NOMO-1 (cell line): ENCODE measurements at regions not wholly inside any gene's neighbourhood (a gene's known extent, or its start where the extent isn't known, plus 50 kb on each side); places are given as distances from the start of the nearest gene placed in this dataset.
"Not testable (repeated sequence)": the region's sequence is repeated elsewhere in the genome, so short reads cannot be mapped to it uniquely, and the experiment has no call there.

Source experiments
- DNase-seq, 2 experiments: peaks; one replicate each; lab custom pipeline; 2025; ENCODE audit not compliant: unreplicated experiment in 2 of 2; lab: John Stamatoyannopoulos, UW

DNA sequence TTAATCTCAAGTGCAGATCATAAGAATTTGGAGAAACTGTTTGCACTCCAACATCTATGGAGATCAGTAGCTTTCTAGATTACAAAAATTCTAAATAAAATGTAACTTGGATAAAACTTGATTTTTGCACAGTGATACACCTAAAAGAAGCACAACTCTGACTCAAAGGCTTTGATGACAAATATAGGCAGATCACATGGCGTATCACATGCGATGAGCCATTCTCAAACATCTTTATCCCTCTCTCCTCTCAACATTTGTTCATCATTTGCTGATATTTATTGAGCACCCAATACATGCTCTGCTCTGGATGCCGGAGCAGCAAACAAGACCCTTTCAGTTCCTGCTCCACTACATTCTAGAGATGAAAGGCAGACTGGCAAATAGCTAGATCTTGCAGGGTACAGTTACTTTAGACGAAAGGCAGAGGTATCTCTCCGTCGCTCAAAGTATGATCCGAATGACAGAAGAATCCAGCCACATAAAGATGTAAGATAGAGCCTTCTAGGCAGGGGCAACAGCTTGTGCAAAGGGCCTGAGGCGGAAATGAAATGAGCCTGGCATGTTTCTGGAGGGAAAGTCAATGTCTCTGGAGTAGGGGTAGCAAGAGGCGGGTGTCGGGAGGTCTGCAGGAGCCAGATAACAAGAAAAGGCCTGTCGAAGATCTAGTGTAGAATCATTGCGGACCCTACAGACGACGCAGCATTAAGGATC, 145.8 kb upstream of the ERRFI1 start:
- DNase-seq = no peak

DNA sequence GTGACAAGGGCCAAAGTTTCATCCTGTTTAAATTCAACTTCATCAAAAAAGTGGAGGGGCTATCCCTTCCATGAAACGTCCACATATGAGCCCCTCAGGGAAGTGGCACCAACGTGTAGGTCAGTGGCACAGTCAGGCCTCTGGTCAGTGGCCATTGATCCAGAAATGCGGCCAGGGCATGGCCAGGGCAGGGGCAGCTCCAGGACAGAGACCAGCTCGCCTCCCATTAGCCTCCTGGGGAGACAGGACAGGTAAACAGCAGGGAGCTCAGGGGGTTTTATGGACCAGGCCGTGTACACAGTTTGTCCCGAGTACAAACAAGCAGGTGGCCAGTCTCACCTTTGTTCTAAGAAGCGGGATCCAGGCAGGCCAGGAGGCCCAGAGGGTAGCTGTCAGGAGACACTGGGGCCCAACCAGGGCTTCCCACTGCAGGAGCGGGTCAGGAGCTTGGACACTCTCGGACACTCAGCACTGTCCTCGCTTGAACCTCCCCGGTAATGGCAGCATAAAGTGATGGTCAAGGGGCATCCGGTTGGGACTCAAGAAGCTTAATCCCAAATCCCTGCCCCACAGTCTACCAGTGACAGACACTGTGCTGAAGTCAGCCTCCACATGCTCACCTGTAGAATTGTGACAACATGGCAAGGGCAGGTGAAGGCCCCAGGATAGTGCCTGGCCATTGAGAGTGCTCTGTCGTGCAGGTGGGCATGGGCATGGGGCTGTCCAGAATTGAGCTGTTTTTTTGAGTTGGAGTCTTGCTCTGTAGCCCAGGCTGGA, 144.1 kb upstream of the ERRFI1 start:
- no peak for DNase-seq

DNA sequence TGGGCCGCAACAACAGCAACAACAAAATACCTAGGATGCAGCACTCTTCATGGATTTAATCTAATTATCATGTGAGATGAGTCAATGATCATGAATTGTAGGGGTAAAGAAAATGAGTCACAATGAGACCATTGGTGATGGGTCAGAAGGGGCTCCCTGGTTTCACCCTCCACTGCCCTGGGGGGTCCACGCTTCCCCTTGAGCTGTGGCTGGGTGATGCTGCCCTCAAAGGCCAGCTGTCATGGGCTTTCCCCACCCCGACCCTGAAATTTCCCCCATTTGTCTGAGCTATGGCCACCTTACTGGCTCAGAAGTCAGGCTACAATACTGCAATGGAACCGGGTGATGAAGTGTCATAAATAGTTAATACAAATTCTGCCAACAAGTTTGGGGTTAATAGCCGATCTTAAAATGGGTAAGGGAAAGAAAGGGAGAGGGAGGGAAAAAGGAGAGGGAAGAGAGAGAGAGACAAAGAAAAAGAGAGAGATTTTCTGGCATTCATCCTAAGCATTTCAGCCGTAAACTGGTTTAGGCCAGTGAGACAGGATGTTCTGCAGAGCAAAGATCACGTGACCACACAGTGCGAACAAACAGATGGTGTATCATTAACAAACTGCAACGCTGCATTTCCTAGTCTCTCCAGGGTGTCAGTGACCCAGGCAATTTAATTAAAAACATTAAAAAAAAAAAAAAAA, 143.4 kb upstream of the ERRFI1 start:
- no peak for DNase-seq

DNA sequence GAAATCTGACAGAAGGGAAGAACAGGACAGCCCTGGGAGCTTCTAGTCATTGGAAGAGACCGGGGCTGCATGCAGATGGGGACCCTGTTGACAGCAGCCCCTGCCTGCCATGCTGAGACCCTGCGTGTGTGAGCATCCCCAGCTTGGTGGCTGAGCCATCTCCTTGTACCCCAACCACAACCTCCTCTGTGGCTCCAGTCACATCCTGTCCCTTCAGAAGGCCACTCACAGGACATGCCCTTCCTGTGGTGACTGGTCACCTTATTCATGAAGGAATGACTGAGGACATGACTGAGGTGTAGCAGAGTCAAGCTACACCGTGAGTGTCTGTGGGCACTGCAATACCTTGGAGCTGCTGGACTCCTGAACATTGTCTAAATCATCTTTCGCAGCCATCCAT, 141.8 kb upstream of the ERRFI1 start:
- no peak for DNase-seq

DNA sequence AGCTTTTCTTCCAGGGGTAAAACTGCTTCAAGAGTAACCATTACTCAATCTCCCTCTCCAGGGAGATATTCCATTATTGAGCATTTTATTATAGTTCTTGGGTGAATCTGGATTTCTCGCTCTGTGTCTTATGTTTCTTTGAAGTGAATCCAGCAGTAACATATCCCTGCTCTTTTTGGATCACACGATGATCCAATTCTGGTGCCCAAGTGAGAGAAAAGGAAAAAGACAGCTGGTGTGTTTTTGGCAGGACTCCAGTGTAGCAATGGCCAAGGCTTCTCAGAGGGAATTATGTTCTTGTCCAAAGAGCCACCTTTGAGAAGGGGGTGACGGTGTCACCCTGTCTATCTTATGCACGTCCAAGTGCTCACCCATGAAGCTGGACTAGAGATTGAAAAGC, 140.3 kb upstream of the ERRFI1 start:
- no peak for DNase-seq

DNA sequence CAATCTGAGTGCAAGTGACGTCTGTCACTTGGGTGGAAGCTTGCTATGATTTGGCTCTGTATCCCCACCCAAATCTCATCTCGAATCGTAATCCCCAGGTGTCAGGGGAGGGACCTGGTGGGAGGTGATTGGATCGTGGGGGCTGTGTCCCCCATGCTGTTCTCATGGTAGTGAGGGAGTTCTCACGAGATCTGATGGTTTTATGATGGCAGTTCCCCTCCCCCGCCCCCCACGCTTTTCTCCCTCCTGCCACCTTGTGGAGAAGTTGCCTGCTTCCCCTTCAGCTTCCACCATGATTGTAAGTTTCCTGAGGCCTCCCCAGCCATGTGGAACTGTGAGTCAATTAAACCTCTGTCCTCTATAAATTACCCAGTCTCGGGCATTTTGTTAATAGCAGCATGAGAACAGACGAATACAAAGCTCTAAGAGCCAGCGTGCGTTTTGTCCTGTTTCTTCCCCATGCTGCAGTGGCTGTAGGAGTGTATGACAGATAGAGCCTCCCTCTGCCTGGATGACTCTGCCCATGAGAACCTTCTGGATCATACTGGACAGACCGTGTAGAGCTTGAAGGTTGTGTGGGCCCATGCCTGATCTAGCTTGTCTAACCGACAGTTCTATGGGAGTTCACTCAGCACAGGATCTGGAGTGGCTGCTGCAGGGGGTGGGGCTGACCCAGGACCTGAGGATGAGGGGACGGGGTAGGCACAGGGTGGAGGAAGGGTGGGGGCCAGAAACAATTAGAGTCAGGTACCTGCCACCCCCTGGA, 139.7 kb upstream of the ERRFI1 start:
- no peak for DNase-seq

DNA sequence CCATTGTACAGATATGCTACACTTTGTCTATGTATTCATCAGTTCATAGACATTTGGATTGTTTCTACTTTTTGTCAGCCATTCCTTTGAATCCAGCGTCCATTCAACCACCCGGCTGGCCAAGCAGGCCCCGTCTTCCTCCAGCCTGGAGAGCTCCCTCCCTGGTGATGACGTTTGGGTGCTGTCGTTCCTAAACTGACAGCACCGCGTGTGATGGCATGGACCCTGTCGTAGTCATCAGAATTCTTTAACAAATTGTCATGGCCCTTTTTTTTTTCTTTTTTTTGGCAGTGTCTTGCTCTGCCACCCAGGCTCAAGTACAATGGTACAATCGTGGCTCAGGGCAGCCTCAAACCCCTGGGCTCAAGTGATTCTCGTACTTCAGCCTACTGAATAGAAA, 138.6 kb upstream of the ERRFI1 start:
- DNase-seq = no peak

DNA sequence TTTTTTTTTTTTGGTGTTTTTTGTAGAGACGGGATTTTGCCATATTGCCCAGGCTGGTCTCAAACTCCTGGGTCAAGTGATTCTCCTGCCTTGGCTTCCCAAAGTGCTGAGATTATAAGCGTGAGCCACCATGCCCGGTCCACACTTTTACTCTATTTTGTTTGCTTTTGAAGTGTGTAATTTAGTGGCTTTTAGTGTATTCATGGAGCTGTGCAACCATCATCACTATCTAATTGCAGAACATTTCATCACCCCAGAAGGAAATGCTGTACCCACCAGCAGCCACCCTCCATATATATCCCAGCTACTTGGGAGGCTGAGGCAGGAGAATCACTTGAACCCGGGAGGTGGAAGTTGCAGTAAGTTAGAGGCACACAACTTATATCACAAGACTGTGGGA, 136.9 kb upstream of the ERRFI1 start:
- DNase-seq = no peak

DNA sequence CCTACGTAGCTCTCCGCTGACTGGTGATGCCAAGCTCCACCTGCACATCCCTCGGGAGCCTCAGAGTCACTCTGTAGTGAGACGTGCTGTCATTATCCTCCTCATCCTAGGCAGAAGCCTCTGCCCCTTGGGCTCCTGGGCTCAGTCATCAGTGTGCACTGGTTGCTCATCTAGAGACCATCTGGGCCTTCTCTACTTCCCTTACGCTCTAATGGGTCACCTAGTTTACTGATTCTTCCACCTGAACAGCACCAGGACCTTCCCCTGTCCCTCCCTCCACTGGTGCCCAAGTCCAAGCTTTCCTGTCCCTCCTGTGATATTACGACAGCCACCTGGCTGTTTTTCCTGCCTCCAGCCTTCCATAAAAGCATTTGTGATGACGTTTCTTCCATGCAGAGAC, 136.1 kb upstream of the ERRFI1 start:
- DNase-seq = no peak

DNA sequence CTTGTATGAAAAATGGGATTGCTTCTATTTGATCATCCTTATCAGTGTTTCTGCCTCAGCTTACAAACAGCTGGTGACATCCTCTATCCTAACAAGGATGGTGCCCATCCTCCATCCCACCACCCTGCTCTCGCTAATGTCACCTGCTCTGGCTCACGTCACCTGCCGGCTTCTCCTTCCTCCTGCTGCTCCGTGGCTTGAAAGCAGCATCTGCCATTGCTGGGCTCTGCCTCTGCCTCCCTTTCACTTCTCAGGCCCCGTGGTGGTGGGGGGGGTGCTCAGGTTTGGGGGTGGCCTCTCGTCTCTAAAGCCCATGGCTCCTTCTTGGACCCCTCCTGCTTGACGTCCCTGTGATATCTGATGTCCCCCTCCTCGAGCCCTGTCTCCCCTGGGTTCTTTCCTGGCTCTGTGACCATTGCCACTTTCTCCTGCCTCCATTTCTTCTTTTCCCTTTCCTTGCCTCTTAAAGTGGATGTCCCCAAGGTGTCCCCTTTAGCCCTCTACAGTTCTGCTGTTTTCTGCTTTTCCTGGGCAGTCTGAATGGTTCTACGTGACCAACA, 135.5 kb upstream of the ERRFI1 start:
- peak; percentile 50 to 64 for DNase-seq

DNA sequence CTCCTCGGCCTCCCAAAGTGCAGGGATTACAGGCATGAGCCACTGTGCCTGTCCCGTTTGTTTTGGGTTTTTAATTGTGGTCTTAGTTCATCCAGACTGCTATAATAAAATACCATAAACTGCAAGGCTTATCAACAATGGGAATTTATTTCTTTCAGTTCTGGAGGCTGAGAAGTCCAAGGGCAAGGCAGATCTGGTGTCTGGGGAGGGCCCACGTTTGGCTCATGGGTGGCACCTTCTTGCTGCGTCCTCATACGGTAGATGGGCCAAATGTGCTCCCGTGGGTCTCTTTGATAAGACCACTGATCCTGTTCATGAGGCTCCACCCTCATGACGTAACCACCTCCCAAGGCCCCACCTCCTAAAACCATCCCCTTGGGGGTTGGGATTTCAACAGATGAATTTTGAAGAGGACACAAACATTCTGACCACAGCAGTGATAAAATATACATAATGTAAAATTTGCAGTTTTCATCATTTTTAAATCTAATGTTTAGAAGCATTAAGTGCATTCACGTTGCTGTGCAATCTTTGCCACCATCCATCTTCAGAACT, 133.4 kb upstream of the ERRFI1 start:
- no peak for DNase-seq

DNA sequence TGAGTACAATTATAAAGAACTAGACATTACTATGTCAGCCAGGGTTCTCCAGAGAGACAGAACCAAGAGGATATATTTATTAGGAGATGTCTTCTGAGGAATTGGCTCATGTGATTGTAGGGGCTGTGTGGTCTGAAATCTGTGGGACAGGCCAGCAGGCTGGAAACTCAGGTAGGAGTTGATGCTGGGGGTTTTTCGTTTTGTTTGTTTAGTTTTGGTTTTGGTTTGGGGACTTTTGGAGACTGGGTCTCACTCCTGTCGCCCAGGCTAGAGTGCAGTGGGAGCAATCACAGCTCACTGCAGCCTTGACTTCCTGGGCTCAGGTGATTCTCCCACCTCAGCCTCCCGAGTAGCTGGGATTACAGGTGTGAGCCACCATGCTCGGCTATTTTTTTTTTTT, 132.9 kb upstream of the ERRFI1 start:
- DNase-seq = no peak

DNA sequence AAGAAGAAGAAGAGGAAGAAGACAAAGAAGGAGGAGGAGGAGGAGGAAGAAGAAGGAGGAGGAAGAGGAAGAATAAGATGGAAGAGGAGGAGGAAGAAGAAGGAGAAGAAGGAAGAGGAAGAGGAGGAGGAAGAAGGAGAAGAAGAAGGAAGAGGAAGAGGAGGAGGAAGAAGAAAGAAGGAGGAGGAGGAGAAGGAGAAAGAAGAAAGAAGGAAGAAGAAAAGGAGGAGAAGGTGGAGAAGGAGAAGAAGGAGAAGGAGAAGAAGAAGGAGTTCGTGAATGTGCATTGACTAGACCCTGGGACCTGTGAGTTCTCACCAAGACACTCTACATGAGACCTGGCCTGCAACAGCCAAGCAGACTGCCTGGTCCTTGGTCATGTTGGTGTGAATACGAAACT, 131.7 kb upstream of the ERRFI1 start:
- no peak for DNase-seq

DNA sequence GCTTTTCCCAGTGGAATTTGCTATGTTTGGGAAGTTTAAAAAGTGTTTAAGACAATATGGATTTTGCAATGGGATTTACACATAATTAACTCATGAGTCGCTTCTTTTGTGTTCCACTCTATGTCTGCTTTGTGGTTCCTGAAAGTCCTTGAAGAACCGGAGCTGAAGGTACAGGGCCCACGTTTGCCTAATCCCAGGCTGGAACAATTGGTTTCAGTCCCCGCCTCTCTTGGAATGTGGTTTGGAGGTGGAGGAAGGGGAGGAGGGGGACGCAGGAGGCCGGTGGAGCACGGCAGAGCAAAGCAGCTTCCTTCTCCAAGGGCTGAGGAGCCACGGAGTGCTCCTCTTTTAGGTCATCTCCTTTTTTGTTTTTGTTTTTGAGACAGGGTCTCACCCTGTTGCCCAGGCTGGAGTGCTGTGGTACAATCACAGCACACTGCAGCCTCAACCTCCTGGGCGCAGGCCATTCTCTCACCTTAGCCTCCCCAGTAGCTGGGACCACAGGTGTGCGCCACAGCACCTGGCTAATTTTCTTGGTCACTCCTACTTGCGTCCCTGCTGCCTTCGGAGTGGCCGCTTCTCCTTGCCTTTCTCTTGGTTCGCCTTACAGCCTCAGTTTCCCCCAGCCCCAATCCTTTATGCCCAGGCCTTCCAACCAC, 129.5 kb upstream of the ERRFI1 start:
- DNase-seq = peak in 1 of 2 experiments; percentile 8

DNA sequence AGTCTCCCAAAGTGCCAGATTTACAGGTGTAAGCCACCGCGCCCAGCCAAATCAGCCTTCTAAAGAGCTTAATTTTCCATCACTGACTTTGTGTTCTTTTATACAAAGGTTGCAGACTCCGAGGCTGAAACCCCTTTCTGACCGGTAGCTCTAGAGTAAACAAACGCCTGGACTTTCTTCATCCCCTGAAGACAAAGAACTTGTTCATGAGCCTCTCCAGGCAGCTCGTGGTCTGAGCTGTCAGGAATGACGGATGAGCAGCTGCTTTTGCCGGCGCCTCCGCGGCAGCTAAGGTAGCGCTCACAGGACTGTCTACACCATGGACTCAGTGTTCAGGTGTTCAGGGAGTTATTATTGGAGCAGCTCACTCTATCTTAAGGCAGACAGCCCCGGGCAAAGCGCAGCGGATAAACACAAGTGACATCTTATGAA, 128.5 kb upstream of the ERRFI1 start:
- no peak for DNase-seq

DNA sequence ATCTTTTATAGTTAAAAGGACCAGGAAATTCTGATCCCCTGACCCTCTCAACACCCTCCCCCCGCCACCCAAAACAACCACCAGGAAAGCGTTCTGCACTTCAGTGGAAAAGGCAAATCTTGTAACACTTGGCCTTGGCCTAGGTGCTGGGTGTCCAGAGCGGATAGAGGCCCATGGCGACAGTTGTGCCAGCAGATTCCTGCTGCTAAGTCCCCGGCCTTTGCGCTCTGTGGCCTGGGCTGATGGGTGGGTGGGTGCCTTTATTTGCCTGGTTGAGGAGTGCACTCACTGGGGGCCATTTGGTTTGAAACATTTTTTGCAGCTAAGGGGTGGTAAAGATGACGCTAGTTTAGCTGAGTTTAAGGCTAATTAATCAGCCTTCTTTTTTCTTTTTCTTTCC, 127.9 kb upstream of the ERRFI1 start:
- DNase-seq = no peak

DNA sequence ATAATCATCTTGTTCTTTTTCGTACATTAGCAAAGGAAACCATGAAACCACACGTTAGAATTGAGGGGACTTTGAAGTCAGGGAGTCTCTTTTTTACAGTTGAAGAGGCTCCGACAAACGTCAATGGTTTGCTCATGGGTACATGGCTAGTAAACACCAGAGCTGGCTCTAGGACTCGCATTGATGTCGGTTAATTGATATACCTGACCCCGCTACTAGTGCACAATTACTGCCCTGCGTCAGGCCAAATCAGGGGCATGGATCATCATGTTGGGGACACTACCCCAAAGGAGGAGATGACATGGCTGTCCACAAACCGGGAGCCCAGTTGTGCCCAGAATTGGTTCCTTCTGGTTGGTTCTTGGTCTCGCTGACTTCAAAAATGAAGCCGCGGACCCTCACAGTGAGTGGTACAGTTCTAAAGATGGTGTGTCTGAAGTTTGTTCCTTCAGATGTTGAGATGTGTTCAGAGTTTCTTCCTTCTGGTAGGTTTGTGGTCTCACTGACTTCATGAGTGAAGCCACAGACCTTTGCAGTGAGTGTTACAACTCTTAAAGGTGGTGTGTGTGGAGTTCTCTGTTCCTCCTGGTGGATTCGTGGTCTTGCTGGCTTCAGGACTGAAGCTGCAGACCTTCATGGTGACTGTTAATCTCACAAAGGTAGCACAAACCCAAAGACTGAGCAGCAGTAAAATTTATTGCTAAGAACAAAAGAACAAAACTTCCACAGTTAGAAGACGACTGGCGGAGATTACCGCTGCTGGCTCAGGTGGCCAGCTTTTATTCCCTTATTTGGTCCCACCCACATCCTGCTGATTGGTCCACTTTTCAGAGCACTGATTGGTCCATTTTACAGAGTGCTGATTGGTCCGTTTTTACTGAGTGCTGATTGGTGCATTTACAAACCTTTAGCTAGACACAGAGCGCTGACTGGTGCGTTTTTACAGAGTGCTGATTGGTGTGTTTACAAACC, 126.9 kb upstream of the ERRFI1 start:
- no peak for DNase-seq

DNA sequence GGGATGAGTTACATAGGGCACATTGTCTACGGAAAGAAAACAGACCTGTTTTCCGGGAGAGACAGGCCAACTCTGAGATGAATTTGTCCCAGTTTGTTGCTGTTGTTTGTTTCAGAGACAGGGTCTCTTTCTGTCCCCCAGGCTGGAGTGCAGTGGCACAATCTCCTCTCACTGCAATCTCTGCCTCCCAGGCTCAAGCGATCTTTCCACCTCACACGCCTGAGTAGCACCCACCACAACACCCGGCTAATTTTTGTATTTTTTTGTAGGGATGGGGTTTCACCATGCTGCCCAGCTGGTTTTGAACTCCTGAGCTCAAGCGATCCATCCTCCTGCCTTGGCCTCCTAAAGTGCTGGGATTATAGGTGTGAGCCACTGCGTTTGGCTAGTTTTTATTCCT, 125.5 kb upstream of the ERRFI1 start:
- DNase-seq = no peak

DNA sequence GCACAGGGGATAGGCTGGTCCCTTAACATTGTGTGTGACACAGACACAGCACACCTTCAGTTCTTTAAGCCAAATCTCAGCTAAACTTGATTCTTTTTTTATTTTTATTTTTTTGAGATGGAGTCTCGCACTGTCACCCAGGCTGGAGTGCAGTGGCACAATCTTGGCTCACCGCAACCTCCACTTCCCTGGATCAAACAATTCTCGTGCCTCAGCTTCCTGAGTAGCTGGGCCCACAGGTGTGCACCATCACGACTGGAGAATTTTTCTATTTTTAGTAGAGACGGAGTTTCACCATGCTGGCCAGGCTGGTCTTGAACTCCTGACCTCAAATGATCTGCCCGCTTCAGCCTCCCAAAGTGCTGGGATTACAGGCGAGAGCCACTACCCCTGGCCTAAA, 123.6 kb upstream of the ERRFI1 start:
- not testable (repeated sequence) for DNase-seq
